ENCODE measurements at regions not wholly inside any gene's neighbourhood (a gene's known extent, or its start where the extent isn't known, plus 50 kb on each side); places are given as distances from the start of the nearest gene placed in this dataset.

DNA sequence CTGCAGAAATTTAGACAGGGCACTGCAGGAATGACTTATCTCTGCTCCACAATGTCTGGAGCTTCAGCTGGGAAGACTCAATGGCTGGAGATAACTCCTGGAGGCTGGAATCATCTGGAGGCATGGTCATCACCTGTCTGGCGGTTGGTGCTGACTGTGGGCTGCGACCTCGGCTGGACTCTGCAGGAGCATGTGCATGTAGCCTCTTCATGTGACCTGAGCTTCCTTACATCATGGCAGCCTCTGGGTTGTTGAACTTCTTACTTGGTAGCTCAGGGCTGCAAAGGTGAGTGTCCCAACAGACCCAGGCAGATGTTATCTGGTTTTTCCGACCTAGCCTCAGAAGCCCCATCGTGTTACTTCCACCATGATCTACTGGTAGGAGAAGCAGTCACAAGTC, 188.2 kb upstream of the RPL38 start:
- no peak for DNase-seq (ENCODE audit: low spot score)

DNA sequence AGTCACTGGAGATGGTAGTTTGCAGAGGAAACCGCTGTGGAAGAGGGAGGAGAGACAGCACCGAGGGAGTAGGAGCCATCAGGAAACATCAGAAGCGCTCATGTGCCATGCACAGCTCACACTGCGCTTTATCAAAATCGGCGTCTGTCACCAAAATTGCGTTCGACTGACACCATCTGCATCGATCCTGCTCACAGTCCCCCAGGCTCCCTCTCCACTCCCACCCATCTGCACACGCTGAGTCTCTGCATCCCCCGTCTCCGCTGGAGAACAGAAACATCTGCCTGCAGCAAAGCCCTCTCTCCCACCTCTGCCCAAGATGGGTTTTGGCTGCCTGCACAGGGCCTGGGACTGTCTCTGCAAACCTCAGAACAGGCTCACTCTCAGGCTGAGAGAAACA, 187.5 kb upstream of the RPL38 start:
- DNase-seq (ENCODE audit: low spot score), result no peak

DNA sequence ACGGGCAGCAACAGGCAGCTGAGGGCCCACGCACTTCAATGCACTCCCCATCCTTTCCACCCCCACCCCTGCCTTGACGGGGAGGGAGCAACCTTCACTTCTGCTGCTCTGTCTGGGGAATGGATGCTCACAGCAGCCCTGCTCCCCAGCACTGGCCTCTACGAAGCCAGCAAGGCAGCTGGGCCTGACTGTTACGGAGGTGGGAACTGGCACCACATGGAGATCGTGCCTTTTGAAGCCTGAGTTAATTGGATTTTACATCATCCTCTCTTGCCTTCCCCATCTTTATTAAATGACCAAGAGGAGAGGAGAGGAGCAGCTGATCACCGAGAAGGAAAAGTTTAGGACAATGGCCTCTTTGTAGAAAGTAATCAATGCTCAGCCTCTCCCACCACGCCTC, 187.0 kb upstream of the RPL38 start:
- no peak for DNase-seq (ENCODE audit: low spot score)

GRCh38 chr17:74017466-74017865, 186.0 kb upstream of the RPL38 start:
- no peak for DNase-seq (ENCODE audit: low spot score)

DNA sequence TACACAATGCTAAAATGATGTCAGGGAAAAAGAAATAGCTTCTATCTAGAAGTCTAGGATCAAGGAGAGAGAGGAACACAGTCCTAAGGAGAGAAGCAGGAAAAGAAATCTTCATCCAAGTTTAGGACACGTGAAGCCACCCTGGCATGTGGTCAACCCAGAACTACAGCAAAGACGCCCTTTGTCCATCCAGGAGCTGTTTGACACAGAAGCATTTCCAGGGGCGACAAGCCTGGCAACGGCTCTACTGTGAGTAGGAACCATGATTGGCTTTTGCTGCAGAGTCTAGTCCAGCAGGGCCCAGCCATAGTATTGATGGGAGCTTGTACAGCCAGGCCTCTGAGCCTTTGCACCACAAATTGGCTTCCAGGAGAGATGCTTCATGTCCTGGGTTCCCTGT, 185.4 kb upstream of the RPL38 start:
- DNase-seq (ENCODE audit: low spot score), result no peak

DNA sequence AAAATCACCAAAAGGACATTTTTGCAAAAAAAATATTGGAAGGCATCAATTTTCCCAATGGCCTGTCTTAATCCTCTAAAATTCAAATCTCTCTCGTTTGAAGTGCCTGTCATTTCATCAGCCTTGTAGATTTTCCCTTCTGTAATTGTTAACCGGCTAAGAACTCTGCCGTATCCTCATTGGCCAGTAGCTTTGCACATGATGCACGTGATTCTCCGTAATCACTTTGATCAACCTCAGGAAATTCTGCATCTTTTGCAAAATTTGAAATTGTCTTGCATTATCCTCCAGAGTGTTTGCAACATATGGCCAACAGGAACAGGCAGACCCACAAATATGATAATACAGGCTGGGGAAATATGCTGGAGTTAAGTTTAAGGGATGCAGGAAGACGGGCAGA, 184.2 kb upstream of the RPL38 start:
- DNase-seq (ENCODE audit: low spot score), result no peak

- DNase-seq (ENCODE audit: low spot score), result no peak
Observed at GRCh38 chr17:74019860-74020259, 183.6 kb upstream of the RPL38 start.

DNA sequence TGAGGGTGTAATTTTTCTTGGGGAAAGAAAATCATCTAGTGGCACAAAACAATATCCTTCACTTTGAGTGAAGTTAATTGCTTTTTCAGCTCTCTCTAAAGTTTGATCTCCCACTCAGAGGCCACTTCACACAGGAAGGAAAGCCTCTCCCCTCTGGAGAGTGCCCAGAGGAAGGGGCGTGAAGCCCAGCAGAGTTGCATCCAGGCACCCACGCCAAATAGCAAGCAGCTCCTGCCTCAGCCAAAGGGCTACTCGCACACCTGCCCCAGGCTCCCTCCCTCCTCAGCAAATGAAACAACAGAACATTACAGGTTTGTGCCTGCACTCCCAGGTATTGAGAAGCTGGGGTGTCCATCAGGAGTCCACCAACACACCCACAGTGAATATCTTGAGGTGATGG, 183.0 kb upstream of the RPL38 start:
- DNase-seq (ENCODE audit: low spot score), result no peak

DNA sequence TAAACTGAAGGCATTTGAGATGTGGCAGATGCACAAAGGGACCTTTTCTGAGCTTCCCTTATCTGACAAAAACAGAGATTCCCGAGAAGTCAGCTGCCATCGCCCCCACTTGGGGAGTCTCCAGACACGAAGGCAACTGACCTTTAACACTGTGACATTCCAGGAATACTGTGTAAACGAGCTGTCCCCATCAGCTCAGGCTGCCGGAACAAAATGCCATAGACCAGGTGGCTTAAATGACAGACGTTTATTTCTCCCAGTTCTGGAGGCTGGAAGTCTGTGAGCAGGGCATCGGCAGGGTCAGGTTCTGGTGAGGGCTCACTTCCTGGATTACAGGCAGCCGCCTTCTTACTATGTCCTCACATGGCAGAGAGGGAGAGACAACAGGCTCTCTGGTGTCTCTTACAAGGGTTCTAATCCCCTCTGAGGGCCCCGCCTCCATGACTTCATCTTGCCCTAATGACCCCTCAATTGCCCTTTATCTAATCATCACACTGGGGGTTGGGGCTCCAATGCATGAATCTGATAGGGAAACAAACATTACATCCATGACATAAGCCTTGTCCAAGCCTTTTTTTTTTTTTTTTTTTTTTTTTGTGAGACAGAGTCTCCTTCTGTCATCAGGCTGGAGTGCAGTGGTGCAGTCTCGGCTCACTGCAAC, 178.5 kb upstream of the RPL38 start:
- no peak for DNase-seq (ENCODE audit: low spot score)

GRCh38 chr17:74027444-74027843, 176.0 kb upstream of the RPL38 start:
- no peak for DNase-seq (ENCODE audit: low spot score)

GRCh38 chr17:74028354-74029116, 174.9 kb upstream of the RPL38 start:
- no peak for DNase-seq (ENCODE audit: low spot score)

DNA sequence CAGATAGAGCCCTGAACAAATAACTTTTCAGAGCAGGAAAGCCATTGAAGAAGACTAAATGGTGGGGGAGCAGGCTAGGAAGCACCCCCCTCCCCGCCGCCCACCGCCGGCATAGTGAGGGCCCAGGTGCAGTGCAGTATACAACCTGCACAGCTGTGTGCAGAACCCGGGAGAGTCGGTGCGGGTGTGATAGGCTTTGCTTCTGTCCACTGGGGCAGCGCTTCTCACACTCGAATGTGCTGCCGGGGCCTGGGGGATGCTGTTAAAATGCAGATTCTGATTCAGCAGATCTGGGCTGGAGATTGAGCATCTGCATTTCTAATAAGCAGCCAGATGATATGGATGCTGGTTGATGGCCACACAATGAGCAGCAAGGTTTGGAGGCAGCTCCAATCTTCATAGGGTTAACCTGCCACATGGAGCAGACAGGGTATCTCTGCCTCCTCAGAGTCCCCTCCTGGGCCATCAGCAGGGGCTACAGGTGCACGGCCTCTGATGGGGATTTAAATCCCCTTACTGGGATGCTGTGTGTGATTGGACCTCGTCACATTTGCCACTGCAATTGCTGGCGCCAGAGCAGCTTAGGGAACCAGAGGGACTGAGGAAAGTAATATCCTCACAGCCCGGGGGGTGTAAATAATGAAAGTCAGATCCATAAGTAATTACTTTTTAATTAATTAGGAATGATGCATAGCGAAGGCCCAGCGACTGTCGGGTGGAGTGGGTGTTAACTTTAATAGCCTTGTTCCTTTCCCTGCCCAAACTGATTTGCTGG, 172.0 kb upstream of the RPL38 start:
- no peak for DNase-seq (ENCODE audit: low spot score)

DNA sequence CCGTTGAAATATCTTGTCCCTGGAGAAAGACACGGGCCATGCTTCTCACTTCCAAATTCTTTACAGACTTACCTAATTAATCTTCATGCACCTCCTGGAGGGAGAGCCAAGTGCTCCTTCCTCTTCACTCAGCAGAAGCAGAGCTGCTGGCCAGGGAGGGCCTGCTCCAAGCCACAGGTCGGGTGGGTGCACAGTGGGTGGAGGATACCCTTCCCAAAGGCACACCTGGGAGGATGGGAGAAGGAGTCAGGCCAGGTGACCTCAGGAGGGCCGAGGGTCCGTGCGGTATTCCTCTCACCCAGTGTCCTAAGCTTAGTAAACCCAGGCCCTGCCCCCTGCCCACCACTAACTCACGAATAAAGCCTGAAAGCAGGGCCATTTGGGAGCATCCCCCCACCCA, 171.3 kb upstream of the RPL38 start:
- no peak for DNase-seq (ENCODE audit: low spot score)

GRCh38 chr17:74037320-74037719, 166.2 kb upstream of the RPL38 start:
- no peak for DNase-seq (ENCODE audit: low spot score)

DNA sequence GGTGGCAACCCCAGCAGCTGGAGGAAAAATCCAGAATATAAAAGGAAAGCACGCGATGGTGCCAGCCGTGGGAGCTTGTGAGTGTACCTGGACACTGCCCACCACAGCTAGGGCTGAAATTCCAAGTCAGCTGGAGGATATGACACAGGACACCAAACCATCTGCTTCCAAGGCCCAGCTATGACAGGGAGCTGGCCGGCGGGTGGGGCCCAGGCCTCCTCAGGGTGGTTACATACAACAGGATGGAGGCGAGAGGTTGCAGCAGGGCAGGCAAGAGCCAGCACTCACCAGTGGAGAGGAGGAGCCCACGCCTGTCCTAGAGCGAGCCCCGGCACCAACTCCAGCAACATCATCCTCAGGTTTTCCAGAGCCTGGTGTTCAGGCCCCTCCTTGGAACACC, 163.2 kb upstream of the RPL38 start:
- DNase-seq (ENCODE audit: low spot score), result no peak

GRCh38 chr17:74040729-74041128, 162.7 kb upstream of the RPL38 start:
- no peak for DNase-seq (ENCODE audit: low spot score)

- no peak for DNase-seq (ENCODE audit: low spot score)
Observed at GRCh38 chr17:74041869-74042640, 161.4 kb upstream of the RPL38 start.

- peak; percentile 86 for DNase-seq (ENCODE audit: low spot score)
Observed at GRCh38 chr17:74042744-74043486, 160.6 kb upstream of the RPL38 start.

- DNase-seq (ENCODE audit: low spot score), result no peak
Observed at GRCh38 chr17:74043976-74044375, 159.5 kb upstream of the RPL38 start.

- DNase-seq (ENCODE audit: low spot score), result no peak
Observed at GRCh38 chr17:74045608-74046280, 157.7 kb upstream of the RPL38 start.
